Neural progenitor cell (in vitro differentiated cells): ENCODE measurements at regions not wholly inside any gene's neighbourhood (a gene's known extent, or its start where the extent isn't known, plus 50 kb on each side); places are given as distances from the start of the nearest gene placed in this dataset.

Experiments used
- DNase-seq: peaks from one replicate; pipeline ENCODE4 v3.0.0-alpha.2; 2016; ENCODE audit warnings: low spot score
- H2AFZ ChIP-seq: fragments of 200-600 bp; sonication (generic); replicated peaks from 2 replicates; pipeline ENCODE4 v1.6.1; 2016; ENCODE audit warnings: antibody characterized with exemption
- H3F3A ChIP-seq: fragments of 200-600 bp; sonication (generic); 2 replicates; pipeline ENCODE4 v1.6.1; 2016; ENCODE audit warnings: antibody characterized with exemption, low read depth
- H3K27ac ChIP-seq: fragments of 200-600 bp; sonication (generic); 2 replicates; pipeline ENCODE4 v1.5.1; 2016; ENCODE audit warnings: mild to moderate bottlenecking
- H3K27me3 ChIP-seq: fragments of 200-600 bp; sonication (generic); 2 replicates; pipeline ENCODE4 v1.6.1; 2016; ENCODE audit warnings: mild to moderate bottlenecking, moderate library complexity
- H3K36me3 ChIP-seq: fragments of 200-600 bp; sonication (generic); 2 replicates; pipeline ENCODE4 v1.5.1; 2016
- H3K4me1 ChIP-seq: fragments of 200-600 bp; sonication (generic); 2 replicates; pipeline ENCODE4 v1.6.1; 2016; ENCODE audit warnings: mixed run types
- H3K4me2 ChIP-seq: fragments of 200-600 bp; sonication (generic); 2 replicates; pipeline ENCODE4 v1.6.1; 2016
- H3K4me3 ChIP-seq: fragments of 200-600 bp; sonication (generic); 2 replicates; pipeline ENCODE4 v1.5.1; 2016
- H3K79me2 ChIP-seq: fragments of 200-600 bp; sonication (generic); 2 replicates; pipeline ENCODE4 v1.6.1; 2016; ENCODE audit warnings: low read depth
- H3K9ac ChIP-seq: fragments of 200-600 bp; sonication (generic); 2 replicates; pipeline ENCODE4 v1.6.1; 2016
- H3K9me3 ChIP-seq: fragments of 200-600 bp; sonication (generic); 2 replicates; pipeline ENCODE4 v1.5.1; 2016; ENCODE audit warnings: low read depth
- H4K20me1 ChIP-seq: fragments of 200-600 bp; sonication (generic); 2 replicates; pipeline ENCODE4 v1.6.1; 2016; ENCODE audit warnings: low read depth
- H3K27ac Mint-ChIP-seq: 3 replicates; pipeline ENCODE4 v1.8.0; 2021; ENCODE audit warnings: mixed read lengths
- H3K27me3 Mint-ChIP-seq: 2 replicates; pipeline ENCODE4 v1.8.0; 2022; ENCODE audit warnings: low read depth, mild to moderate bottlenecking, inconsistent platforms, moderate library complexity, mixed read lengths; ENCODE audit not compliant: insufficient read depth
- H3K36me3 Mint-ChIP-seq: 3 replicates; pipeline ENCODE4 v1.8.0; 2021; ENCODE audit warnings: mixed read lengths
- H3K4me1 Mint-ChIP-seq: 3 replicates; pipeline ENCODE4 v1.8.0; 2021; ENCODE audit warnings: mixed read lengths
- H3K4me3 Mint-ChIP-seq: 3 replicates; pipeline ENCODE4 v1.8.0; 2021; ENCODE audit warnings: mild to moderate bottlenecking, moderate library complexity, mixed read lengths
- H3K9me3 Mint-ChIP-seq: 3 replicates; pipeline ENCODE4 v1.8.0; 2020; ENCODE audit warnings: mixed read lengths
- CTCF ChIP-seq: fragments of 200-600 bp; sonication (generic); IDR thresholded peaks from 2 replicates; pipeline ENCODE4 v1.5.1; 2017; ENCODE audit warnings: antibody characterized with exemption, mild to moderate bottlenecking
- EZH2 ChIP-seq: fragments of 200-600 bp; sonication (generic); IDR thresholded peaks from 2 replicates; pipeline ENCODE4 v1.6.1; 2017; ENCODE audit warnings: antibody characterized with exemption, mild to moderate bottlenecking, moderate library complexity
- EZH2phosphoT487 ChIP-seq: fragments of 200-600 bp; sonication (generic); IDR thresholded peaks from 2 replicates; pipeline ENCODE4 v1.6.1; 2017; ENCODE audit warnings: antibody characterized with exemption

- Histone ChIP-seq H3K9me3 (no peaks in the 10 kb centered on the region), H3K27me3 (no peaks in the 10 kb centered on the region), H3K9ac (no peak overlapping the region), H3K4me2 (no peak overlapping the region), H2AFZ (no peak overlapping the region), H4K20me1 (no peaks in the 10 kb centered on the region), H3K4me3 (no peak overlapping the region), H3K36me3 (no peaks in the 10 kb centered on the region), H3F3A (no peaks in the 10 kb centered on the region), H3K4me1 (no peaks in the 10 kb centered on the region), H3K27ac (no peak overlapping the region), H3K79me2 (no peaks in the 10 kb centered on the region)
- DNase-seq = no peak
- H3K9me3 Mint-ChIP-seq = no peaks in the 10 kb centered on the region
- H3K4me3 Mint-ChIP-seq = no peak overlapping the region
- no peak overlapping the region for H3K27ac Mint-ChIP-seq
- H3K4me1 Mint-ChIP-seq = no peaks in the 10 kb centered on the region
- TF ChIP-seq EZH2 = no peak
- no peaks in the 10 kb centered on the region for H3K36me3 Mint-ChIP-seq
- peaks cover 7% of the 10 kb centered on the region for H3K27me3 Mint-ChIP-seq
Observed at GRCh38 chr2:160869411-160869810, 290.8 kb upstream of the TANK start.

GRCh38 chr2:160870729-160871465, 289.3 kb upstream of the TANK start:
- H3K9ac ChIP-seq = no peak overlapping the region
- H3K79me2 ChIP-seq = no peaks in the 10 kb centered on the region
- DNase-seq = no peak
- no peak overlapping the region for H2AFZ ChIP-seq
- H3K9me3 ChIP-seq = no peaks in the 10 kb centered on the region
- TF ChIP-seq EZH2phosphoT487 = no peak
- no peak for TF ChIP-seq CTCF
- no peak for TF ChIP-seq EZH2
- H3K27ac ChIP-seq = no peak overlapping the region
- Mint-ChIP-seq H3K36me3 (no peaks in the 10 kb centered on the region), H3K4me1 (no peaks in the 10 kb centered on the region), H3K9me3 (peaks cover 3% of the 10 kb centered on the region), H3K27ac (no peak overlapping the region), H3K4me3 (no peak overlapping the region), H3K27me3 (peaks cover 7% of the 10 kb centered on the region)
- H3F3A ChIP-seq = no peaks in the 10 kb centered on the region
- no peak overlapping the region for H3K4me2 ChIP-seq
- H4K20me1 ChIP-seq = no peaks in the 10 kb centered on the region
- H3K27me3 ChIP-seq = no peaks in the 10 kb centered on the region
- no peaks in the 10 kb centered on the region for H3K4me1 ChIP-seq
- H3K36me3 ChIP-seq = no peaks in the 10 kb centered on the region
- H3K4me3 ChIP-seq = no peak overlapping the region

- H3K36me3 Mint-ChIP-seq = no peaks in the 10 kb centered on the region
- no peak overlapping the region for H3K27ac ChIP-seq
- no peaks in the 10 kb centered on the region for H3K79me2 ChIP-seq
- no peaks in the 10 kb centered on the region for H4K20me1 ChIP-seq
- H3K9ac ChIP-seq = no peak overlapping the region
- peaks cover 7% of the 10 kb centered on the region for H3K27me3 Mint-ChIP-seq
- no peak for DNase-seq
- no peaks in the 10 kb centered on the region for H3K4me1 ChIP-seq
- H3K4me2 ChIP-seq = no peak overlapping the region
- H3F3A ChIP-seq = no peaks in the 10 kb centered on the region
- H3K4me1 Mint-ChIP-seq = no peaks in the 10 kb centered on the region
- no peaks in the 10 kb centered on the region for H3K9me3 ChIP-seq
- H3K4me3 Mint-ChIP-seq = no peak overlapping the region
- H3K27me3 ChIP-seq = no peaks in the 10 kb centered on the region
- H2AFZ ChIP-seq = no peak overlapping the region
- H3K4me3 ChIP-seq = no peak overlapping the region
- TF ChIP-seq EZH2phosphoT487 (no peak), CTCF (no peak), EZH2 (no peak)
- H3K27ac Mint-ChIP-seq = no peak overlapping the region
- H3K36me3 ChIP-seq = no peaks in the 10 kb centered on the region
- peaks cover 5% of the 10 kb centered on the region for H3K9me3 Mint-ChIP-seq
Observed at GRCh38 chr2:160871953-160872352, 288.3 kb upstream of the TANK start.

GRCh38 chr2:160876029-160876428, 284.2 kb upstream of the TANK start:
- no peak overlapping the region for H2AFZ ChIP-seq
- no peaks in the 10 kb centered on the region for H4K20me1 ChIP-seq

More at GRCh38 chr2:160876029-160876428, 284.2 kb upstream of the TANK start:
- Histone ChIP-seq H3K4me1 (peaks cover 9% of the 10 kb centered on the region), H3K27me3 (no peaks in the 10 kb centered on the region), H3F3A (peaks cover 15% of the 10 kb centered on the region), H3K9me3 (no peaks in the 10 kb centered on the region), H3K79me2 (no peaks in the 10 kb centered on the region), H3K27ac (no peak overlapping the region), H3K9ac (no peak overlapping the region), H3K36me3 (no peaks in the 10 kb centered on the region), H3K4me3 (no peak overlapping the region), H3K4me2 (no peak overlapping the region)
- H3K27me3 Mint-ChIP-seq = peaks cover 6% of the 10 kb centered on the region
- H3K4me1 Mint-ChIP-seq = peaks cover 6% of the 10 kb centered on the region
- no peaks in the 10 kb centered on the region for H3K36me3 Mint-ChIP-seq
- H3K9me3 Mint-ChIP-seq = peaks cover 8% of the 10 kb centered on the region
- H3K27ac Mint-ChIP-seq = no peak overlapping the region
- TF ChIP-seq CTCF = no peak
- no peak for TF ChIP-seq EZH2phosphoT487
- no peak for TF ChIP-seq EZH2
- no peak for DNase-seq
- H3K4me3 Mint-ChIP-seq = no peak overlapping the region
